ENCODE measurements at regions not wholly inside any gene's neighbourhood (a gene's known extent, or its start where the extent isn't known, plus 50 kb on each side); places are given as distances from the start of the nearest gene placed in this dataset.

DNA sequence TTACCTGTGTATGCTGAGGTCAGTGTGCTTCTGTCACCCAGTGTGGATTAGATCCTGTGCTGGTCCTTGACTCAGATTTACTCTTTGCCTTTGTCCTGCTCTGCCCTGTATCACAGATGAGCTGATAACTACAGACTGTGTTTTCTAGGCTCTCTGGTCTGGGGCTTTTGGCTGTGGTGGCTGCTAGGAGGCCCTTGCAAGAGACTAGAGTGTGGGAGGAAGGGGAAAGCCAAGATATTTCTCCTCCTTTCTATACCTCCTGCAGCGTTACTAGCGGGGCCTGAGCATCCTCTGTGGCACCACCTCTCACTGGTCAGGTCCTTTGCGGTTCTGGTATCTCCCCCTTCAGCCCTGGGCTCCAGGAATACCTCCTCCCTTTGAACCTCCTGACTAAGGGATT lies 282.3 kb upstream of the TBC1D5 start:
- H3K4me3 ChIP-seq (ENCODE audit: low read depth, low read length), result no peak overlapping the region
- DNase-seq (ENCODE audit: low read depth), result no peak

- DNase-seq (ENCODE audit: low read depth), result no peak
- no peak overlapping the region for H3K4me3 ChIP-seq (ENCODE audit: low read depth, low read length)
These were observed 276.7 kb upstream of the TBC1D5 start for GRCh38 chr3:18019161-18019495.

DNA sequence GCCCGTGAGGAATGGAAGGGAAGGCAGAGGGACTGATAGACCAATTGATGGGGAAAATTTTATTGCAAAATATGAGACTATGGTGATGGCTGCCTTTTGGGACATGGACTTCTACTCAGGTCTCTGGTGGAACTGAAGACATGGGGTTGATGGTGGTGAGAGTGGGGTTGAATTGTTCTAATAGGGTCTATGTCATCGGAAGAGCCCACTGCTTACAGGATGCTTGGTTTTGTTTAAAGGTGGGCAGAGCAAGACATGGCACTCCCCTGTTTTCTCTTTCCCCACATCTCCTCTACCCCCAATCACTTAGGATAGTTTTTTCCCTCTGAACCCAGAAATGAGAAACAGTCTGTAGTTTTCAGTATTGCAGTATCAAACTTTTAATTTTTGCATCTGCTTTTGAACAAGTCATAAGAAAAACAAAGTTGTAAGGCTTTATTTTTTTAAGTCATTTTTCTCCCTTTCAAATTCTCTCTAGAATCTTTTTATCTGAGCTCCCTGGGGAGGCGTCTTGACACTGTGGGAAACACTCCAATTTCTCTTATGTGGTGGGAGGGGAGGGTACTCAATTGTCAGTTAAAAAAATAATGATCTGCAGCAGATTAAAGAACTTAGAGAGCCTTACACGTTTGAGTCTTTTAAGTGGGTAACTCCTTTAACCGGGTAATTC lies 276.2 kb upstream of the TBC1D5 start:
- no peak for DNase-seq (ENCODE audit: low read depth)
- no peak overlapping the region for H3K4me3 ChIP-seq (ENCODE audit: low read depth, low read length)

DNA sequence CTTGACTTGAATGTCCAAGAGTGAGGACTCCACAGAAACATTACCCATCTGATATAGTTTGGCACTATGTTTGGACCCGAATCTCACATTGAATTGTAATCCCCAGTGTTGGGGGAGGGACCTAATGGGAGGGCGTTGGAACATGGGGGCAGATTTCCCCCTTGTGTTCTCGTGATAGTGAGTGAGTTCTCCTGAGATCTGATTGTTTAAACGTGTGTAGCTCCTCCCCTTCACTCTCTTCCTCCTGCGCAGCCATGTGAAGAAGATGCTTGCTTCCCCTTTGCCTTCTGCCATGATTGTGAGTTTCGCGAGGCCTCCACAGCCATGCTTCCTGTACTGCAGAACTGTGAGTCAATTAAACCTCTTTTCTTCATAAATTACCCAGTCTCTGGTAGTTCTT lies 273.9 kb upstream of the TBC1D5 start:
- no peak overlapping the region for H3K4me3 ChIP-seq (ENCODE audit: low read depth, low read length)
- no peak for DNase-seq (ENCODE audit: low read depth)

DNA sequence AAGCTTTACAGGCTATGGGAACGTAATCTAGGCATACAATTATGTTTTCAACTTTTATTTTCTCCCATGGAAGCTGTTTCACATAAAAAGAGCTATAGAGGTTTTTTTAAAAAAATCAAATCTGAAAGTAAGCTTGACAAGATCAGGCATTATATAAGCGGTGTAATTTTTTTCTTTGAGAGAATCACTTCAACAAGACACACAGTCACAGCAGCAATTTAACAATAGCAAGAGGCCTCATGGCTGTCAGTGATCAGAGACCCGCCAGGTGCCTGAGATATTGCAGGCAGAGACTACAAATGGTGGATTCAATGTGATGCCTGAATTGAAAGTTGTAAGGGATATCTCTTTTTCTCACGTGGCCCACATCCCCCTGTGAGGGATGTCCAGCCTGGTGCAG lies 270.5 kb upstream of the TBC1D5 start:
- no peak for DNase-seq (ENCODE audit: low read depth)
- H3K4me3 ChIP-seq (ENCODE audit: low read depth, low read length), result no peak overlapping the region

GRCh38 chr3:18012436-18012835 lies 270.0 kb upstream of the TBC1D5 start:
- DNase-seq (ENCODE audit: low read depth), result no peak
- H3K4me3 ChIP-seq (ENCODE audit: low read depth, low read length), result no peak overlapping the region

DNA sequence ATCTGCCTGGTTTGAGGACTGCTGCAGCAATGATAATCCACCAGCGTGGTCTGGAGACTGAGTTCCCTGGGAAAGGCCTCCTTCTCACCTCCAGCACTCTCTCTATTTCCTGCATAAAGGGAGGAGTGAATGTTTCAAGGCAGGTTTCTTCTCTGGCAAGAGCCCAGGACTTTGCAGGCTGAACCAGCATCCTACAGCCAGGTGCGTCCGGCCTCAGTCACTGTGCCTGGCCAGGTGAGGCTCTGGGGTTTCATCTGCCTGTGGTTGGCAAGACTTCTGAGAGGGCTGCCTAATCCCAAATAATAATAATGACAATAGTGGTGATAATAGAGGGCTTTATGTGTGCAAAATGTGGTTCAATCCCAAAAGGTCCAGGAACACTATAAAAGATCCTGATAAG lies 269.0 kb upstream of the TBC1D5 start:
- no peak for DNase-seq (ENCODE audit: low read depth)
- H3K4me3 ChIP-seq (ENCODE audit: low read depth, low read length), result no peak overlapping the region

- no peak for DNase-seq (ENCODE audit: low read depth)
- no peak overlapping the region for H3K4me3 ChIP-seq (ENCODE audit: low read depth, low read length)
These were observed 267.6 kb upstream of the TBC1D5 start for GRCh38 chr3:18010001-18010400.

GRCh38 chr3:18008706-18009368 lies 266.4 kb upstream of the TBC1D5 start:
- H3K4me3 ChIP-seq (ENCODE audit: low read depth, low read length), result no peak overlapping the region
- peak; percentile 75 for DNase-seq (ENCODE audit: low read depth)

GRCh38 chr3:18007980-18008379 lies 265.5 kb upstream of the TBC1D5 start:
- no peak overlapping the region for H3K4me3 ChIP-seq (ENCODE audit: low read depth, low read length)
- DNase-seq (ENCODE audit: low read depth), result no peak

DNA sequence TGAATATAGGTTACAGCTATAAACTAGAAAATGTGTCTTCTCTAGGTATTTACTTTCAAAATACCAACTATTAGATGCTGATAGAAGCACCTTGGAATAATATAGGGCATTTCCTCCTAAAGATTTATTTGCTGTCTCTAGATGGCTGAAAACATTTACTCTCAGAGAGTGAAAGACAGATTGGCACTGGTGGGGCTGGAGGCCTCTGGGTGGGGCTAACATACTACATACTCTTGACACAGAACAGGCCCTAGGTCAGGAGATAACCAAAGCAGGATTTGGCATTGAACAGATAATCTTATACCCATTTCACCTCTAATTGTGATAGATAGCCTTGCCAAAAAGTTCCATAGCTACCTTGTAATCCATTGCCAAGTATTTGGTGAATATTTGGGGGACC lies 253.3 kb upstream of the TBC1D5 start:
- DNase-seq (ENCODE audit: low read depth), result no peak
- no peak overlapping the region for H3K4me3 ChIP-seq (ENCODE audit: low read depth, low read length)

- no peak for DNase-seq (ENCODE audit: low read depth)
- no peak overlapping the region for H3K4me3 ChIP-seq (ENCODE audit: low read depth, low read length)
These were observed 251.7 kb upstream of the TBC1D5 start for GRCh38 chr3:17994167-17994566.

DNA sequence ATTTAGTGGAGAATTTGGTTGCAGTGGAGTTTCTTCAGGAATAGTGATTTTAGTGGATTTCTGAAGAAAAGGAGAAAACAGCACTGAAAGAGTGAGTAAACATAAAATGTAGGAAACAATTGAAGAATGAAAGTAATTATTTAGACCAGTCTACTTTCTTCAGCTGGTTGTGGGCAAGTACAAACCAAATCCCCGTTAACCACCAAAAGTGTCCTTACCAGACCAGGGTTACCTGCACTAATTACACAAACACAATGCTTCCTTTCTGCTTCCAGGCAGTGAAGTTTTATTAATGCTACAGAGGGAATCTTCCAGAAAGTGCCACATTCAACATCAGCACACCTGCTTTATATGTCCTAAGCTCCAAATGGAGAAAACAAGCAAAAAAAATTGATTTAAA lies 248.0 kb upstream of the TBC1D5 start:
- no peak overlapping the region for H3K4me3 ChIP-seq (ENCODE audit: low read depth, low read length)
- DNase-seq (ENCODE audit: low read depth), result no peak

DNA sequence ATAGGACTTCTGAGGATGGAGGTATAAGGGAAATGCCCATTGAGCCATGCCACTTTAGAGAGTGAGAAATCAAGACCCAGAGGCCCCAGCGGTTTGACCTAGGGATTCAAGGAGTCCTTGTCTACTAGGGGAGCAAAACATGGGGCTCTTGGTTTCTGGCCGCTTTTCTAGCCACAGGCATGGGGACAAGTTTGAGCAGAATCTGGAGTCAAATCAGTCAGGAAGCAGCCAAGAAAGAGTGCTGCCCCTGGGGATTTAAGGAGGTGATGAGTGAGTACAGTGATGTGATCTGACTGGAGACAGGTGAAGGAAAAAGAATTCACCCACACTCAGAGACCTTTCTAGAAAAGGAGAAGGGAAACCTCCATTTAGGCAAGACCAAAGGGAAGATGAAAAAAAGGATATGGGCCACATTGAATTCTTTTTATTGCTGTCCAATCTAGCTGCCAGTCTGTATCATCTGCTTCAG lies 244.0 kb upstream of the TBC1D5 start:
- H3K4me3 ChIP-seq (ENCODE audit: low read depth, low read length), result no peak overlapping the region
- no peak for DNase-seq (ENCODE audit: low read depth)

DNA sequence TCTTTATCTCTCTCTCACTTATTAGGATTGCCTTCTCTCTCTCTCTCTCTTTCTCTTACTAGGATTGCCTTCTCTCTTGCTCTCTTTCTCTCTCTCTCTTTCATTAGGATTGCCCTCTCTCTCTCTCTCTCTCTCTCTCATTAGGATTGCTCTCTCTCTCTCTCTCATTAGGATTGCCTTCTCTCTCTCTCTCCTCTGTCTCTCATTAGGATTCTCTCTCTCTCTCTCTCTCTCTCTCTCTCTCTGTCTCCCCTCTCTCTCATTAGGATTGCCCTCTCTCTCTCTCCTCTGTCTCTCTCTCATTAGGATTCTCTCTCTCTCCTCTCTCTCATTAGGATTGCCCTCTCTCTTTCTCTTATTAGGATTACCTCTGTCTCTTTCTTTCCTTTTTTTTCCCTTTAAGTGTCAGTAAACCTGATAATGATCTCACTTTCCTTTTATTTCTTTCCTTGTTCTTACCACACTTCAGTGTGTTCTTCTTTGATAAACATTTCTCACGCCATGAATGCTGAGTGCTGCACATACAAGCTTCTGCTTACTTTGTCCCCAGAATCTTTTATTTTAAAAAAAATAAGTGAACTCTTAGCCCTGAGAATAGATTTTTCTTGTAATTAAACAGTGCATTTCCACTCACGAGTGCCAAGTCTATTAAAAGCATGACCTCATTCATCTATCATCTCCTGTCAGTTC lies 243.4 kb upstream of the TBC1D5 start:
- H3K4me3 ChIP-seq (ENCODE audit: low read depth, low read length), result no peak overlapping the region
- no peak for DNase-seq (ENCODE audit: low read depth)

GRCh38 chr3:17983106-17983505 lies 240.7 kb upstream of the TBC1D5 start:
- H3K4me3 ChIP-seq (ENCODE audit: low read depth, low read length), result no peak overlapping the region

DNA sequence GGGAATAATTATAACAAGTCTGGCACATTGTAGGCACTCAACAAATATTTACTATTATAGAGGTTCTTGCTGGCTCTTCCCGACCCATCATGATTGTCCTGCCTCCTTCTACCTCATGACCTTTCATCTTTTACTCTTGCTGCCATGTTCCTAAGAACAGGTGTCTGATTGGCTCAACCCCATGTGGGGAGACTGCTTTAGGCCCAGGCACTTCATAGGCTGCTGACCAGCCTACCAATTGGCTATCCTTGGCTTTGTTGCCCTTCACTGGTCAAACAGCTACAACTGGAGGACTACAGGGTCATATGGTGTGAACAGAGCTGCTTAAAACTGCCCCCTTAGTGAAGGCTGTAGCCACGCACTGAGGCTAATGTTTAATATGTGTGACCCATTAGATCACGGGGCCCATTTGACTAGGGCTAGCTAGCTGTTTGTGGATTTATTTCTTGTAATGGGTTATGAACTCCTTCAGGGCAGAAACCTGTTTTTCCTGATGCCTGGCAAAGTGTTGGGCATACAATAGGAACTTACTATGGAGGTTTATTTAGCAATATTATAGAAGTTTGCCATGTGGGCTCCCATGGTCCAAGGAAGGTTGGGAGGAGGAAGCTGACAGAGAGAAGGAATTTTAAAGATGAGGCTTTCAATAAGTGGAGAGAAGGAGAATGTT lies 239.9 kb upstream of the TBC1D5 start:
- H3K4me3 ChIP-seq (ENCODE audit: low read depth, low read length), result no peak overlapping the region
- no peak for DNase-seq (ENCODE audit: low read depth)

More at GRCh38 chr3:17983106-17983505, 240.7 kb upstream of the TBC1D5 start:
- no peak for DNase-seq (ENCODE audit: low read depth)

DNA sequence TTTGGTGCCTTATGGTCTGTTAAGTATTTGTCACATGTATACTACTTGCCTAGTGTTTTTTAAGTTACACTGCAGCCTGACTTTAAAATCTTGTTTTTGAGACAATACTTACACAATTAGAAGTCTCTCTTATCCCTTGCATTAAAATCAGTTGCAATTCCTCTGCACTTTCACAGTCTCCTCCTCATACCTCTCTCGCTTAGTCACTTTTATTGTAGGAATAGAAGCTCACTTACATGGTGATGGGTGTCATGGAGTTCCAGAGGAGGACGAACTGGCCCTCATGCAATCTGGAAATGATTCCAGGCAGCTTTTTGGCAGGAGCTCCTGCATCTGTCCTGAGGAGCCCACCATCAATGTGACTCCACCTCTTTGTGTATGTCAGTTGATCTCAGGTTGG lies 238.4 kb upstream of the TBC1D5 start:
- no peak overlapping the region for H3K4me3 ChIP-seq (ENCODE audit: low read depth, low read length)
- no peak for DNase-seq (ENCODE audit: low read depth)

DNA sequence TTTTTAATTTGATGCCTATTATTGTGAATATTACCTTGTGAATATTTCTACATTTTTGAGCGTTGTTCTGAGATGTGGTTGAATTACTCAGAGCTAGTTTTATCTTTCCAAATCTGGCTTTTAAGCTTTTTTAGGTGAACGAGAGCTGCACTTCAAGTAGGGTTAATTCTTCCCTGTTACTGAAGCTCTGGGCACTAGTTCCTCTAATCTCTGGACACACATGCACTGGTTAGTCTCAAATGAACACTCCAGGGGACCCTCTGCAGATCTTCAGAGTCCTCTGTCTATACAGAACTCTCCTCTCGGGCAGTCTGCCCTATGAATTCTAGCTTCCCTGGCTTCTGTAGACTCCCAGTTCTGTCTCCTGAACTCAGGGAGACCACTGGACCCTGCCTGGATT lies 237.5 kb upstream of the TBC1D5 start:
- H3K4me3 ChIP-seq (ENCODE audit: low read depth, low read length), result no peak overlapping the region
- DNase-seq (ENCODE audit: low read depth), result no peak

DNA sequence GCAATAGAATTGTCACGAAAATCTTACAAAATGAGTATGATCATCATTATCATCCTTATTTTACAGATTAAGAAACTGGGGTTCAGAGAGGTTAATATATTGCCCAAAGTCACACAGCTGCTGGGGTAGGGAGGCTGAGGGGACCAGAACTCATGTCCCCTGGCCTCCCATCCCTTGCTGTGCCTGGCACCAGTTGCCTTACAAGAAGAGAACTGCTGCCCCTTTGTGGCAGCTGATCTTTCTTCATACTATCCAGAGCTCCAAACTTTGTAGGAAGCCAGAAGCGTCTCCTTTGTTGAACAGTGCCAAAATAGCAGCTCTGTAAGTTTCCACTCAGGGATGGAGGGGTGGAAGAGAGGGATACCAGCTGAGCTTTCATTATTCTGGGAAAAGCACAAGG lies 236.8 kb upstream of the TBC1D5 start:
- H3K4me3 ChIP-seq (ENCODE audit: low read depth, low read length), result no peak overlapping the region
- no peak for DNase-seq (ENCODE audit: low read depth)

Data from skeletal muscle cell (primary cell).